HL-60 (cell line): ENCODE measurements at regions not wholly inside any gene's neighbourhood (a gene's known extent, or its start where the extent isn't known, plus 50 kb on each side); places are given as distances from the start of the nearest gene placed in this dataset.

Experiments used
- DNase-seq, 2 experiments: peaks; one replicate each; pipeline ENCODE4 v3.0.0-alpha.2; 2010 to 2020; ENCODE audit warnings: low read depth in 1 of 2, low spot score in 1 of 2
- H3K27ac ChIP-seq: fragments of 250-450 bp; sonication (Bioruptor Pico); replicated peaks from 2 replicates; pipeline ENCODE4 v1.5.1; 2020; ENCODE audit warnings: mild to moderate bottlenecking, moderate library complexity
- H3K27me3 ChIP-seq: fragments of 250-450 bp; sonication (Bioruptor Pico); 2 replicates; pipeline ENCODE4 v1.5.1; 2021; ENCODE audit warnings: mild to moderate bottlenecking, moderate library complexity; ENCODE audit not compliant: insufficient read depth, poor library complexity, severe bottlenecking
- H3K4me3 ChIP-seq: replicated peaks from 2 replicates; pipeline ENCODE4 v1.5.1; 2011; ENCODE audit warnings: mild to moderate bottlenecking, control low read depth, low read length; ENCODE audit not compliant: insufficient read depth
- CTCF ChIP-seq: IDR thresholded peaks from one replicate; pipeline ENCODE4 v1.5.1; 2011; ENCODE audit warnings: low read length, control low read depth, inconsistent platforms; ENCODE audit not compliant: insufficient read depth
- GABPA ChIP-seq: IDR thresholded peaks from 2 replicates; pipeline ENCODE4 v1.6.1; 2012; ENCODE audit warnings: low read depth
- POLR2AphosphoS5 ChIP-seq: IDR thresholded peaks from 2 replicates; pipeline ENCODE4 v1.6.1; 2012; ENCODE audit warnings: low read depth
- SPI1 ChIP-seq: IDR thresholded peaks from 2 replicates; pipeline ENCODE4 v1.6.1; 2012; ENCODE audit warnings: low read depth, mild to moderate bottlenecking, borderline replicate concordance
- TF ChIP-seq, protein P1 (sequence below): IDR thresholded peaks from 2 replicates; pipeline ENCODE4 v1.6.1; 2012; ENCODE audit warnings: low read depth; ENCODE audit not compliant: insufficient replicate concordance

DNA sequence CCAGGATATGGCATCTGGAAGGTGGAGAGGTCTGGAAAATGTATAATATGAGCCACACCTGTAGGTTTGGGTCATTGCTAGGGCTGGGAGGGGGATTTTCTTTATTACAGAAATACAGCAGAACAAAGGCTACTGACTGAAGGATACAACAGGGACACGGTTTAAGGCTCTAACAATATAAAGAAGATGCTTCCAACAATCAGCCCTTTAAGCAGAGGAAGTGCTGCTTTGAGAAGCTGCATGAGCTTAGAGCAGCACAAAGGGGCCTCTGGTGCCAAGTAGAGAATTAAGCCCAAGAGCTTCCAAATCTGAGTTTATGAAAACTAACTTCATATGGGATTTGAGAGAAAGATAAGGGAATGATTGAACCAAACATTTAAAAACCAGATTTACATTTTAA lies 174.5 kb upstream of the RMP24 start:
- H3K4me3 ChIP-seq = no peak overlapping the region
- H3K27me3 ChIP-seq = peaks cover 5% of the 10 kb centered on the region
- no peak overlapping the region for H3K27ac ChIP-seq
- TF ChIP-seq GABPA (no peak), CTCF (no peak), SPI1 (no peak), POLR2AphosphoS5 (no peak)
- DNase-seq = no peak

GRCh38 chr18:35803551-35803950 lies 168.9 kb upstream of the RMP24 start:
- TF ChIP-seq GABPA (no peak), POLR2AphosphoS5 (no peak), CTCF (no peak), SPI1 (no peak)
- TF ChIP-seq, protein P1, sequence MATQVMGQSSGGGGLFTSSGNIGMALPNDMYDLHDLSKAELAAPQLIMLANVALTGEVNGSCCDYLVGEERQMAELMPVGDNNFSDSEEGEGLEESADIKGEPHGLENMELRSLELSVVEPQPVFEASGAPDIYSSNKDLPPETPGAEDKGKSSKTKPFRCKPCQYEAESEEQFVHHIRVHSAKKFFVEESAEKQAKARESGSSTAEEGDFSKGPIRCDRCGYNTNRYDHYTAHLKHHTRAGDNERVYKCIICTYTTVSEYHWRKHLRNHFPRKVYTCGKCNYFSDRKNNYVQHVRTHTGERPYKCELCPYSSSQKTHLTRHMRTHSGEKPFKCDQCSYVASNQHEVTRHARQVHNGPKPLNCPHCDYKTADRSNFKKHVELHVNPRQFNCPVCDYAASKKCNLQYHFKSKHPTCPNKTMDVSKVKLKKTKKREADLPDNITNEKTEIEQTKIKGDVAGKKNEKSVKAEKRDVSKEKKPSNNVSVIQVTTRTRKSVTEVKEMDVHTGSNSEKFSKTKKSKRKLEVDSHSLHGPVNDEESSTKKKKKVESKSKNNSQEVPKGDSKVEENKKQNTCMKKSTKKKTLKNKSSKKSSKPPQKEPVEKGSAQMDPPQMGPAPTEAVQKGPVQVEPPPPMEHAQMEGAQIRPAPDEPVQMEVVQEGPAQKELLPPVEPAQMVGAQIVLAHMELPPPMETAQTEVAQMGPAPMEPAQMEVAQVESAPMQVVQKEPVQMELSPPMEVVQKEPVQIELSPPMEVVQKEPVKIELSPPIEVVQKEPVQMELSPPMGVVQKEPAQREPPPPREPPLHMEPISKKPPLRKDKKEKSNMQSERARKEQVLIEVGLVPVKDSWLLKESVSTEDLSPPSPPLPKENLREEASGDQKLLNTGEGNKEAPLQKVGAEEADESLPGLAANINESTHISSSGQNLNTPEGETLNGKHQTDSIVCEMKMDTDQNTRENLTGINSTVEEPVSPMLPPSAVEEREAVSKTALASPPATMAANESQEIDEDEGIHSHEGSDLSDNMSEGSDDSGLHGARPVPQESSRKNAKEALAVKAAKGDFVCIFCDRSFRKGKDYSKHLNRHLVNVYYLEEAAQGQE = no peak
- no peak for DNase-seq
- Histone ChIP-seq H3K27ac (no peak overlapping the region), H3K27me3 (peaks cover 3% of the 10 kb centered on the region), H3K4me3 (no peak overlapping the region)

DNA sequence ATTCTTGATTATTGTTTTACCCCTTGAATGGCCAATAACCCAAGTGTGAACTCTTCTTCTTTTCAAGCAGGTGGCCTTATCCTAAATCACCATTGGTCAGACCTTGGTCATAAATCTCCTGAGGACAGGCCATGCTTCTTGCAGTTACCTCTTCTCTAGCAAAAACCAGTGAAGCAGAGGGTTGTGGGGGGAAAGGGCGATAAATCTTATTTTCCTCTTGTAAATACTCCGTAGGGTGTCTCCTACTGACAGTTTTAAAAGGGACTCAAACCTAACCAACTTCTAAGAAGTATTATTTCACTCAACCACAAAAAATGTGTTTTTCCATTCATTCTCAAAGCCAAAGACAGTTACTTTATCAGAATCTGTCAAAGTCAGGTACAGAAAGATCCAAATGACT lies 168.1 kb upstream of the RMP24 start:
- DNase-seq = no peak
- H3K4me3 ChIP-seq = no peak overlapping the region
- TF ChIP-seq GABPA (no peak), SPI1 (no peak), POLR2AphosphoS5 (no peak), CTCF (no peak)
- TF ChIP-seq, protein P1 = no peak
- no peaks in the 10 kb centered on the region for H3K27me3 ChIP-seq
- no peak overlapping the region for H3K27ac ChIP-seq

DNA sequence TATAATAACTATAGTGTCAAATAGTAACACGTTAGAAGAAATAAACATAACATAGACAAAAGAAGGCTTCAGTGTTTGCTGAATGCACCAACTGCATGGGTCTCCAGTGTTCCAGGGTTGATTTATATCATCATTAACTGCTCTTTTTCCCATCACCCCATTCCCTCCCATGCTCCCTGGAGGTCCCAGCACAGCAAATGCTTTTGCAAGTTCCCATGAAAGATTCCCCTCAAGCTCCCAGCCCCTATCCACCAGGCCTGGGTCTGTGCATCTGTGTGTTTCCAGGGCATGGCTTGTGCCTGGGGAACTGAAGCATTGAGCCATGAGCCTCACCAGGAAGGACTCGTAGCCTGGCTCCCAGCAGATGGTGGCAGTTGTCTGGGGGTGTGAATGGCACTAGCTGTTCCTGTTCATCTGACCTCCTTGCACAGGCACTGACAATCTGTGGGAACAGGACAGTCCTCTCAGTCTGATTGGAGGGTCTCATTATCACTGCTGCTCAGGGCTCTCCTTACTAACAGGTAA lies 164.6 kb upstream of the RMP24 start:
- H3K4me3 ChIP-seq = no peak overlapping the region
- DNase-seq = no peak
- H3K27ac ChIP-seq = no peak overlapping the region
- H3K27me3 ChIP-seq = no peaks in the 10 kb centered on the region
- TF ChIP-seq POLR2AphosphoS5 (no peak), GABPA (no peak), CTCF (no peak), SPI1 (no peak)
- TF ChIP-seq, protein P1 = no peak
